B cell (primary cell): ENCODE measurements at regions not wholly inside any gene's neighbourhood (a gene's known extent, or its start where the extent isn't known, plus 50 kb on each side); places are given as distances from the start of the nearest gene placed in this dataset.
"Not testable (repeated sequence)": the region's sequence is repeated elsewhere in the genome, so short reads cannot be mapped to it uniquely, and the experiment has no call there.

Experiments
- CTCF ChIP-seq: fragments of 200-600 bp; IDR thresholded peaks from one replicate; pipeline ENCODE4 v1.8.0; 2022; ENCODE audit warnings: antibody characterized with exemption, mild to moderate bottlenecking
- EZH2 ChIP-seq: IDR thresholded peaks from 2 replicates; pipeline ENCODE4 v1.6.1; 2012; ENCODE audit warnings: borderline replicate concordance, low read depth, mild to moderate bottlenecking, moderate library complexity, low read length; ENCODE audit not compliant: insufficient read depth, poor library complexity, severe bottlenecking

- TF ChIP-seq CTCF, EZH2: not testable (repeated sequence)
These were observed 1379.8 kb upstream of the DEFB115 start for GRCh38 chr20:29877411-29878280.
